ENCODE measurements at regions not wholly inside any gene's neighbourhood (a gene's known extent, or its start where the extent isn't known, plus 50 kb on each side); places are given as distances from the start of the nearest gene placed in this dataset.

- DNase-seq (ENCODE audit: low read depth in 2 of 2, low spot score in 1 of 2) = no peak
Measured at GRCh38 chr13:73901324-73902068, 232.7 kb downstream of the KLF12 start.

- no peak for DNase-seq (ENCODE audit: low read depth in 2 of 2, low spot score in 1 of 2)
Measured at GRCh38 chr13:73900591-73900990, 233.6 kb downstream of the KLF12 start.

- DNase-seq (ENCODE audit: low read depth in 2 of 2, low spot score in 1 of 2) = no peak
Measured at GRCh38 chr13:73898899-73899298, 235.3 kb downstream of the KLF12 start.

GRCh38 chr13:73898276-73898675 is 235.9 kb downstream of the KLF12 start:
- no peak for DNase-seq (ENCODE audit: low read depth in 2 of 2, low spot score in 1 of 2)

GRCh38 chr13:73894995-73895571 is 239.1 kb downstream of the KLF12 start:
- DNase-seq (ENCODE audit: low read depth in 2 of 2, low spot score in 1 of 2) = no peak

GRCh38 chr13:73893833-73894232 is 240.4 kb downstream of the KLF12 start:
- no peak for DNase-seq (ENCODE audit: low read depth in 2 of 2, low spot score in 1 of 2)

GRCh38 chr13:73891805-73892204 is 242.4 kb downstream of the KLF12 start:
- no peak for DNase-seq (ENCODE audit: low read depth in 2 of 2, low spot score in 1 of 2)

- DNase-seq (ENCODE audit: low read depth in 2 of 2, low spot score in 1 of 2) = no peak
Measured at GRCh38 chr13:73883162-73883561, 251.0 kb downstream of the KLF12 start.

- DNase-seq (ENCODE audit: low read depth in 2 of 2, low spot score in 1 of 2) = no peak
Measured at GRCh38 chr13:73880365-73880764, 253.8 kb downstream of the KLF12 start.

- DNase-seq (ENCODE audit: low read depth in 2 of 2, low spot score in 1 of 2) = no peak
Measured at GRCh38 chr13:73879346-73880015, 254.7 kb downstream of the KLF12 start.

- DNase-seq (ENCODE audit: low read depth in 2 of 2, low spot score in 1 of 2) = no peak
Measured at GRCh38 chr13:73877399-73877798, 256.8 kb downstream of the KLF12 start.

GRCh38 chr13:73876323-73876722 is 257.9 kb downstream of the KLF12 start:
- no peak for DNase-seq (ENCODE audit: low read depth in 2 of 2, low spot score in 1 of 2)

- DNase-seq (ENCODE audit: low read depth in 2 of 2, low spot score in 1 of 2) = no peak
Measured at GRCh38 chr13:73873940-73874830, 260.0 kb downstream of the KLF12 start.

- DNase-seq (ENCODE audit: low read depth in 2 of 2, low spot score in 1 of 2) = no peak
Measured at GRCh38 chr13:73872397-73872796, 261.8 kb downstream of the KLF12 start.

GRCh38 chr13:73870970-73871935 is 263.0 kb downstream of the KLF12 start:
- DNase-seq (ENCODE audit: low read depth in 2 of 2, low spot score in 1 of 2) = no peak

- no peak for DNase-seq (ENCODE audit: low read depth in 2 of 2, low spot score in 1 of 2)
Measured at GRCh38 chr13:73870036-73870741, 264.0 kb downstream of the KLF12 start.

GRCh38 chr13:73865027-73865426 is 269.2 kb downstream of the KLF12 start:
- no peak for DNase-seq (ENCODE audit: low read depth in 2 of 2, low spot score in 1 of 2)

- DNase-seq (ENCODE audit: low read depth in 2 of 2, low spot score in 1 of 2) = no peak
Measured at GRCh38 chr13:73861136-73861535, 273.1 kb downstream of the KLF12 start.

GRCh38 chr13:73860501-73860900 is 273.7 kb downstream of the KLF12 start:
- no peak for DNase-seq (ENCODE audit: low read depth in 2 of 2, low spot score in 1 of 2)

GRCh38 chr13:73859841-73860240 is 274.4 kb downstream of the KLF12 start:
- no peak for DNase-seq (ENCODE audit: low read depth in 2 of 2, low spot score in 1 of 2)

Measured in stimulated activated CD8-positive, alpha-beta memory T cell treated with anti-CD3 and anti-CD28 coated beads, Interleukin-4, amount 100 ng/mL, for 1 hour (primary cell).